ENCODE measurements at regions not wholly inside any gene's neighbourhood (a gene's known extent, or its start where the extent isn't known, plus 50 kb on each side); places are given as distances from the start of the nearest gene placed in this dataset.

DNA sequence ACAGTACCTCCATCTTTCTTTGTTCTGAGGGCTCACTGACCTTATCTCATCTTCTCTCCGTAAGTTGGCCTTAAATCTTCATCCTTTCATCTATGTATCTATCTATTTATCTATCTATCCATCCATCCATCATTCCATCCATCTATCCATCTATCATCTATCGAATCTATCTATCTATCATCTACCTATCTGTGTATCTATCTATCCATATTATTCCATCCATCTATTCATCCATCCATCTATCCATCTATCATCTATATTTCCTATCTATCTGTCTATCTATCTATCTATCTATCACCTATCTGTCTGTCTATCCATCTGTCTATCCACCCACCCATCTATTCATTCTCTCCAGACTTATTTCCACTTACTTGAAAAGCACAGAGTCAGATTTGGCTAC lies 147.3 kb upstream of the PMEPA1 start:
- DNase-seq (no peak), ATAC-seq (no peak)
- H3K9me3 ChIP-seq (ENCODE audit: low read length) = no peaks in the 10 kb centered on the region
- H4K20me1 ChIP-seq (ENCODE audit: low read length) = no peaks in the 10 kb centered on the region
- no TSS peak for BruUV-seq (replicated peaks)
- 0 out of 2 replicates have a peak overlapping the region, but pooled peaks have one; percentile 7 for H3K4me2 ChIP-seq (ENCODE audit: low read length)
- H3K9me2 ChIP-seq (replicated peaks; ENCODE audit: low read length) = no peaks in the 10 kb centered on the region
- no peak overlapping the region for H3K9ac ChIP-seq (ENCODE audit: low read length)
- no peaks in the 10 kb centered on the region for H3F3A ChIP-seq (ENCODE audit: low read length, unreplicated experiment)
- H3K79me2 ChIP-seq (ENCODE audit: low read length) = no peaks in the 10 kb centered on the region
- no peak overlapping the region for H2AFZ ChIP-seq (ENCODE audit: low read length)
- TF ChIP-seq EZH2 (IDR thresholded peaks at IDR 0.05; ENCODE audit: low read length, unreplicated experiment) = no peak
- TF ChIP-seq CTCF (conservative IDR thresholded peaks at IDR 0.05; ENCODE audit: low read depth, low read length) = no peak
- no peak for TF ChIP-seq EZH2phosphoT487 (IDR thresholded peaks at IDR 0.05; ENCODE audit: borderline replicate concordance, low read length)
- peaks cover 25% of the 10 kb centered on the region for H3K4me1 ChIP-seq (ENCODE audit: insufficient read depth, low read length)
- intact Hi-C loops (cut with micrococcal nuclease) = loop anchor here (5.0 kb wide), 1 partner anchor 320 kb away; no protein-coding TSS in a partner anchor
- no peaks in the 10 kb centered on the region for H3K27me3 ChIP-seq (ENCODE audit: low read length)
- CTCF ChIA-PET = no interaction called here
- H3K36me3 ChIP-seq (ENCODE audit: low read depth, low read length) = no peaks in the 10 kb centered on the region
- POLR2A ChIA-PET (ENCODE audit: unreplicated experiment) = no interaction called here
- H3K4me3 ChIP-seq (ENCODE audit: low read length) = no peak overlapping the region
- H3K27ac ChIP-seq (ENCODE audit: low read length) = peak overlapping the region; percentile 56

GRCh38 chr20:57856658-57857057 lies 146.8 kb upstream of the PMEPA1 start:
- no peak overlapping the region for H3K9ac ChIP-seq (ENCODE audit: low read length)
- ATAC-seq (no peak; the same call in 1 of the 2 replicates), DNase-seq (peak; percentile 75)
- H3F3A ChIP-seq (ENCODE audit: low read length, unreplicated experiment) = no peaks in the 10 kb centered on the region
- no peak overlapping the region for H3K4me3 ChIP-seq (ENCODE audit: low read length)
- ChIA-PET POLR2A (ENCODE audit: unreplicated experiment) (no interaction called here), CTCF (no interaction called here)
- intact Hi-C loops (cut with micrococcal nuclease) = loop anchor here (5.0 kb wide), 1 partner anchor 321 kb away; no protein-coding TSS in a partner anchor
- H3K9me3 ChIP-seq (ENCODE audit: low read length) = no peaks in the 10 kb centered on the region
- H3K4me2 ChIP-seq (ENCODE audit: low read length) = 0 out of 2 replicates have a peak overlapping the region, but pooled peaks have one; percentile 7
- H3K9me2 ChIP-seq (replicated peaks; ENCODE audit: low read length) = no peaks in the 10 kb centered on the region
- peaks cover 25% of the 10 kb centered on the region for H3K4me1 ChIP-seq (ENCODE audit: insufficient read depth, low read length)
- no peaks in the 10 kb centered on the region for H3K79me2 ChIP-seq (ENCODE audit: low read length)
- H3K27me3 ChIP-seq (ENCODE audit: low read length) = no peaks in the 10 kb centered on the region
- peak overlapping the region; percentile 56 for H3K27ac ChIP-seq (ENCODE audit: low read length)
- no peak overlapping the region for H2AFZ ChIP-seq (ENCODE audit: low read length)
- no TSS peak for BruUV-seq (replicated peaks)
- no peak for TF ChIP-seq EZH2 (IDR thresholded peaks at IDR 0.05; ENCODE audit: low read length, unreplicated experiment)
- peak; percentile 28; the same call in 1 of the 2 replicates for TF ChIP-seq CTCF (conservative IDR thresholded peaks at IDR 0.05; ENCODE audit: low read depth, low read length)
- TF ChIP-seq EZH2phosphoT487 (IDR thresholded peaks at IDR 0.05; ENCODE audit: borderline replicate concordance, low read length) = no peak
- H3K36me3 ChIP-seq (ENCODE audit: low read depth, low read length) = no peaks in the 10 kb centered on the region
- no peaks in the 10 kb centered on the region for H4K20me1 ChIP-seq (ENCODE audit: low read length)

DNA sequence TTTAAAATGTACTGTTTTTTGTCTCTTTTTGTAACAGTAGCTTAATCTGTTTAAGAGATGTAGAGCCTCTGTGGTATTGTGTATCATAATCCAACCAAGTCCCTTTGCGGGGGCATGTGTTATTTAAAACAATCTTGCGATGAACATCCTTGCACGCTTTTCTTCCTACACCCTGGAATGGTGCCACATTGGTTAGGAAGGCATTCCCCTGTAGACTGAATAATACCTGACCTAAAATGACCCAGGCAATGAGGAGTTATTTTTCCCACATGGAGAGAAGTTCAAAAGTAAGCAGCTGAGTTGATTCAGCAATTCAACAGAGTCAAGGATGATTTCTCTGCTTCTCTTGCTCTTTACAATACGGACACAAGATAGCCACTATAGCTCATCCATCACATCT lies 142.0 kb upstream of the PMEPA1 start:
- Histone ChIP-seq H3F3A (ENCODE audit: low read length, unreplicated experiment) (no peaks in the 10 kb centered on the region), H3K79me2 (ENCODE audit: low read length) (no peaks in the 10 kb centered on the region), H3K9me3 (ENCODE audit: low read length) (no peaks in the 10 kb centered on the region), H3K36me3 (ENCODE audit: low read depth, low read length) (no peaks in the 10 kb centered on the region), H2AFZ (ENCODE audit: low read length) (no peak overlapping the region), H3K4me1 (ENCODE audit: insufficient read depth, low read length) (peaks cover 6% of the 10 kb centered on the region), H3K9me2 (replicated peaks; ENCODE audit: low read length) (no peaks in the 10 kb centered on the region), H3K27me3 (ENCODE audit: low read length) (no peaks in the 10 kb centered on the region), H3K4me3 (ENCODE audit: low read length) (no peak overlapping the region), H3K27ac (ENCODE audit: low read length) (no peak overlapping the region), H3K4me2 (ENCODE audit: low read length) (no peak overlapping the region), H4K20me1 (ENCODE audit: low read length) (no peaks in the 10 kb centered on the region), H3K9ac (ENCODE audit: low read length) (no peak overlapping the region)
- ChIA-PET CTCF (no interaction called here), POLR2A (ENCODE audit: unreplicated experiment) (no interaction called here)
- intact Hi-C loops (cut with micrococcal nuclease) = no loop called here
- TF ChIP-seq CTCF (conservative IDR thresholded peaks at IDR 0.05; ENCODE audit: low read depth, low read length) = no peak
- TF ChIP-seq EZH2 (IDR thresholded peaks at IDR 0.05; ENCODE audit: low read length, unreplicated experiment) = no peak
- ATAC-seq (no peak), DNase-seq (no peak)
- BruUV-seq (replicated peaks) = no TSS peak
